SK-N-SH treated with all-trans-retinoic acid at 6 μM for 48 hours (cell line): ENCODE measurements at regions not wholly inside any gene's neighbourhood (a gene's known extent, or its start where the extent isn't known, plus 50 kb on each side); places are given as distances from the start of the nearest gene placed in this dataset.
"Not testable (repeated sequence)": the region's sequence is repeated elsewhere in the genome, so short reads cannot be mapped to it uniquely, and the experiment has no call there.

Experiments used
- CSDC2 ChIP-seq: fragments of 250-450 bp; sonication (Bioruptor Pico); IDR thresholded peaks from 2 replicates; pipeline ENCODE4 v1.5.0; 2020; ENCODE audit warnings: mild to moderate bottlenecking, moderate library complexity
- GLIS3 ChIP-seq: fragments of 250-450 bp; sonication (Bioruptor Pico); IDR thresholded peaks from 2 replicates; pipeline ENCODE4 v1.5.0; 2020; ENCODE audit warnings: mild to moderate bottlenecking, moderate library complexity
- TF ChIP-seq, protein P1 (sequence below): fragments of 250-450 bp; sonication (Bioruptor Pico); IDR thresholded peaks from 2 replicates; pipeline ENCODE4 v1.5.1; 2021; ENCODE audit warnings: mild to moderate bottlenecking, moderate library complexity
- TF ChIP-seq, protein P2 (sequence below): fragments of 250-450 bp; sonication (Bioruptor Pico); IDR thresholded peaks from 2 replicates; pipeline ENCODE4 v1.8.0; 2020; ENCODE audit warnings: mild to moderate bottlenecking, moderate library complexity, borderline replicate concordance
- TF ChIP-seq, protein P3 (sequence below): fragments of 250-450 bp; sonication (Bioruptor Pico); IDR thresholded peaks from 2 replicates; pipeline ENCODE4 v1.5.1; 2020; ENCODE audit warnings: low read depth, mild to moderate bottlenecking, moderate library complexity
- TF ChIP-seq, protein P4 (sequence below): fragments of 250-450 bp; sonication (Bioruptor Pico); IDR thresholded peaks from 2 replicates; pipeline ENCODE4 v1.8.0; 2021; ENCODE audit warnings: low read depth, mild to moderate bottlenecking, moderate library complexity, borderline replicate concordance

DNA sequence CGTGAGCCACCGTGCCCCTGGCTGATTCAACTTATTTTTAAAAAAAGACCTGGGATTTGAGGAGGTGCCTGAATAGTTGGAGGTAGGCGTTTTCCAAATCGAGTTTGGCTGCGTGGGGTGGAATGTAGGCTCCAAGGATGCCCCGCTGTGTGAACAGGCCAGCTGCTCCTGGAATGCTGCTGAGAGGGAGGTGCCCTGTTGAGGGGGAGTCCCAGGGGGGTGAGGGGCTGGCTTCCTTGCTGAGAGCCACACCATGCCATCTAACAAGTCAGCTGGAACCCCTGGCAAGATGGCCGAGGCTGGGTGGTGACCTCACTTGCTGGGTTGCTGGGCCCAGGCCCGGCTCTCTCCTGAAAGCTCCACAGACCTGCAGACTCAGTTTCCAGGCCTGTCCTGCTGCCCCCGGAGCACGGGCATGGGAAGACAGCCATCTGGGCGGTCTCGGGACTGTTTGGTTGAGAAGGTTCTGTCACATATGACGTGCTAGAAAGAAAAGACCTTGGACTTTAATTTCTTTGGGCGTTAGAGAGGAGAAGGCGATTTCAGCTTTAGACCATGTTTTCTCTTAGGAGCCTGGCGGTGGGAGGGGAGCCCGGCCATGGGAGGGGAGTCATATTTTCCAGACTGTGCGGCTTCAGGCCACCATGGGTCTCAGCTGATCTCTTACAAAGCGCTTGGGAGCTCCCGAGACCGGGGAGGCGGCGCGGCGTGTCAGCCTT is 4047.0 kb upstream of the TPTE start:
- TF ChIP-seq, protein P1, sequence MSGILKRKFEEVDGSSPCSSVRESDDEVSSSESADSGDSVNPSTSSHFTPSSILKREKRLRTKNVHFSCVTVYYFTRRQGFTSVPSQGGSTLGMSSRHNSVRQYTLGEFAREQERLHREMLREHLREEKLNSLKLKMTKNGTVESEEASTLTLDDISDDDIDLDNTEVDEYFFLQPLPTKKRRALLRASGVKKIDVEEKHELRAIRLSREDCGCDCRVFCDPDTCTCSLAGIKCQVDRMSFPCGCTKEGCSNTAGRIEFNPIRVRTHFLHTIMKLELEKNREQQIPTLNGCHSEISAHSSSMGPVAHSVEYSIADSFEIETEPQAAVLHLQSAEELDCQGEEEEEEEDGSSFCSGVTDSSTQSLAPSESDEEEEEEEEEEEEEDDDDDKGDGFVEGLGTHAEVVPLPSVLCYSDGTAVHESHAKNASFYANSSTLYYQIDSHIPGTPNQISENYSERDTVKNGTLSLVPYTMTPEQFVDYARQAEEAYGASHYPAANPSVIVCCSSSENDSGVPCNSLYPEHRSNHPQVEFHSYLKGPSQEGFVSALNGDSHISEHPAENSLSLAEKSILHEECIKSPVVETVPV (CRISPR knock-in tag) = not testable (repeated sequence)
- TF ChIP-seq, protein P2, sequence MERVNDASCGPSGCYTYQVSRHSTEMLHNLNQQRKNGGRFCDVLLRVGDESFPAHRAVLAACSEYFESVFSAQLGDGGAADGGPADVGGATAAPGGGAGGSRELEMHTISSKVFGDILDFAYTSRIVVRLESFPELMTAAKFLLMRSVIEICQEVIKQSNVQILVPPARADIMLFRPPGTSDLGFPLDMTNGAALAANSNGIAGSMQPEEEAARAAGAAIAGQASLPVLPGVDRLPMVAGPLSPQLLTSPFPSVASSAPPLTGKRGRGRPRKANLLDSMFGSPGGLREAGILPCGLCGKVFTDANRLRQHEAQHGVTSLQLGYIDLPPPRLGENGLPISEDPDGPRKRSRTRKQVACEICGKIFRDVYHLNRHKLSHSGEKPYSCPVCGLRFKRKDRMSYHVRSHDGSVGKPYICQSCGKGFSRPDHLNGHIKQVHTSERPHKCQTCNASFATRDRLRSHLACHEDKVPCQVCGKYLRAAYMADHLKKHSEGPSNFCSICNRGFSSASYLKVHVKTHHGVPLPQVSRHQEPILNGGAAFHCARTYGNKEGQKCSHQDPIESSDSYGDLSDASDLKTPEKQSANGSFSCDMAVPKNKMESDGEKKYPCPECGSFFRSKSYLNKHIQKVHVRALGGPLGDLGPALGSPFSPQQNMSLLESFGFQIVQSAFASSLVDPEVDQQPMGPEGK (CRISPR knock-in tag) = not testable (repeated sequence)
- TF ChIP-seq GLIS3, CSDC2 (CRISPR knock-in tag): not testable (repeated sequence)
- TF ChIP-seq, protein P3, sequence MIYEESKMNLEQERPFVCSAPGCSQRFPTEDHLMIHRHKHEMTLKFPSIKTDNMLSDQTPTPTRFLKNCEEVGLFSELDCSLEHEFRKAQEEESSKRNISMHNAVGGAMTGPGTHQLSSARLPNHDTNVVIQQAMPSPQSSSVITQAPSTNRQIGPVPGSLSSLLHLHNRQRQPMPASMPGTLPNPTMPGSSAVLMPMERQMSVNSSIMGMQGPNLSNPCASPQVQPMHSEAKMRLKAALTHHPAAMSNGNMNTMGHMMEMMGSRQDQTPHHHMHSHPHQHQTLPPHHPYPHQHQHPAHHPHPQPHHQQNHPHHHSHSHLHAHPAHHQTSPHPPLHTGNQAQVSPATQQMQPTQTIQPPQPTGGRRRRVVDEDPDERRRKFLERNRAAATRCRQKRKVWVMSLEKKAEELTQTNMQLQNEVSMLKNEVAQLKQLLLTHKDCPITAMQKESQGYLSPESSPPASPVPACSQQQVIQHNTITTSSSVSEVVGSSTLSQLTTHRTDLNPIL = not testable (repeated sequence)
- TF ChIP-seq, protein P4, sequence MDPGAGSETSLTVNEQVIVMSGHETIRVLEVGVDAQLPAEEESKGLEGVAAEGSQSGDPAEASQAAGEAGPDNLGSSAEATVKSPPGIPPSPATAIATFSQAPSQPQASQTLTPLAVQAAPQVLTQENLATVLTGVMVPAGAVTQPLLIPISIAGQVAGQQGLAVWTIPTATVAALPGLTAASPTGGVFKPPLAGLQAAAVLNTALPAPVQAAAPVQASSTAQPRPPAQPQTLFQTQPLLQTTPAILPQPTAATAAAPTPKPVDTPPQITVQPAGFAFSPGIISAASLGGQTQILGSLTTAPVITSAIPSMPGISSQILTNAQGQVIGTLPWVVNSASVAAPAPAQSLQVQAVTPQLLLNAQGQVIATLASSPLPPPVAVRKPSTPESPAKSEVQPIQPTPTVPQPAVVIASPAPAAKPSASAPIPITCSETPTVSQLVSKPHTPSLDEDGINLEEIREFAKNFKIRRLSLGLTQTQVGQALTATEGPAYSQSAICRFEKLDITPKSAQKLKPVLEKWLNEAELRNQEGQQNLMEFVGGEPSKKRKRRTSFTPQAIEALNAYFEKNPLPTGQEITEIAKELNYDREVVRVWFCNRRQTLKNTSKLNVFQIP (CRISPR knock-in tag) = not testable (repeated sequence)
